IMR-90 (cell line): ENCODE measurements at regions not wholly inside any gene's neighbourhood (a gene's known extent, or its start where the extent isn't known, plus 50 kb on each side); places are given as distances from the start of the nearest gene placed in this dataset.

Experiments used
- BHLHE40 ChIP-seq: fragments of 150-350 bp; IDR thresholded peaks from 2 replicates; pipeline ENCODE4 v1.6.1; 2016; ENCODE audit warnings: mild to moderate bottlenecking, low read depth, low read length
- CEBPB ChIP-seq: IDR thresholded peaks from 2 replicates; pipeline ENCODE4 v1.6.1; 2012; ENCODE audit warnings: low read depth, low read length, improper control_type of control experiment
- CHD1 ChIP-seq: IDR thresholded peaks from 2 replicates; pipeline ENCODE4 v1.6.1; 2012; ENCODE audit warnings: low read depth, low read length, improper control_type of control experiment
- FOS ChIP-seq: fragments of 150-350 bp; IDR thresholded peaks from 2 replicates; pipeline ENCODE4 v1.6.1; 2016; ENCODE audit warnings: low read depth, low read length
- MAFK ChIP-seq: IDR thresholded peaks from 2 replicates; pipeline ENCODE4 v1.6.1; 2012; ENCODE audit warnings: low read depth, low read length, improper control_type of control experiment
- MXI1 ChIP-seq: IDR thresholded peaks from 2 replicates; pipeline ENCODE4 v1.6.1; 2012; ENCODE audit warnings: low read depth, mild to moderate bottlenecking, low read length, moderate library complexity, borderline replicate concordance
- POLR2A ChIP-seq: IDR thresholded peaks from 2 replicates; pipeline ENCODE4 v1.6.1; 2012; ENCODE audit warnings: mild to moderate bottlenecking, low read depth, low read length
- RAD21 ChIP-seq: IDR thresholded peaks from 2 replicates; pipeline ENCODE4 v1.6.1; 2012; ENCODE audit warnings: low read length, improper control_type of control experiment
- RFX5 ChIP-seq: IDR thresholded peaks from 2 replicates; pipeline ENCODE4 v1.8.0; 2012; ENCODE audit warnings: low read depth, mild to moderate bottlenecking, low read length, moderate library complexity
- SMC3 ChIP-seq: fragments of 150-350 bp; IDR thresholded peaks from 2 replicates; pipeline ENCODE4 v1.6.1; 2016; ENCODE audit warnings: low read depth, mild to moderate bottlenecking, antibody characterized with exemption, low read length, moderate library complexity
- TF ChIP-seq, protein P1 (sequence below): conservative IDR thresholded peaks from 2 replicates; pipeline ENCODE4 v1.5.1; 2012; ENCODE audit warnings: mild to moderate bottlenecking, low read depth, low read length, improper control_type of control experiment
- TF ChIP-seq, protein P2 (sequence below): fragments of 150-350 bp; IDR thresholded peaks from 2 replicates; pipeline ENCODE4 v1.6.1; 2017; ENCODE audit warnings: mild to moderate bottlenecking, antibody characterized with exemption, low read length, low read depth

DNA sequence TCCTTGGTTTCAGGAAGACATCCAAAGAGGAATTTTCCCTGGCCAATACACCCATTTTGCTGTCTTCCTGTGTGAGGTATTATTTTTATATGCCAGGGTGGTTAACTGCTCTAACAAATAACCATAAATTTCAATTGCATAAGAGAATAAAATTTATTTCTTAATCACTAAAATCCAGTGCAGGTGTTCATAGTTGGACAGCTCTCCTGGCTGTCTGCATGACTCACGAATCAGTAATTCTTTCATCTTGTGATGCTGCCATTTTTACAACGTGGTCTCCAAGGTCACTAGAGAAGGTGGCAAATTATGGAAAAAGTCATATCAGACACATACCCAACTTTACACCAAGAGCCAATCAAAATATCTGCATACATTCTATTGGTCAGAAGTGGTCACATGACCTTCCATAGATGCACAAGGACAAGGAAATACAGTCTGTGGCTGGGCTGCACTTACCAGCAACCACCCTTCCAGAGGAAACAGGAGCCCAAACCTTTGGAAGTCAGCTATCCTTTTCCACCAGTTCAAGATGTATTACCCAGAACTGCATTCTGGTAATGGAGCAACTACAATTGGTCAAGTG is 193.5 kb upstream of the PLEKHG7 start:
- TF ChIP-seq CHD1: no peak
- TF ChIP-seq FOS: no peak
- TF ChIP-seq, protein P1, sequence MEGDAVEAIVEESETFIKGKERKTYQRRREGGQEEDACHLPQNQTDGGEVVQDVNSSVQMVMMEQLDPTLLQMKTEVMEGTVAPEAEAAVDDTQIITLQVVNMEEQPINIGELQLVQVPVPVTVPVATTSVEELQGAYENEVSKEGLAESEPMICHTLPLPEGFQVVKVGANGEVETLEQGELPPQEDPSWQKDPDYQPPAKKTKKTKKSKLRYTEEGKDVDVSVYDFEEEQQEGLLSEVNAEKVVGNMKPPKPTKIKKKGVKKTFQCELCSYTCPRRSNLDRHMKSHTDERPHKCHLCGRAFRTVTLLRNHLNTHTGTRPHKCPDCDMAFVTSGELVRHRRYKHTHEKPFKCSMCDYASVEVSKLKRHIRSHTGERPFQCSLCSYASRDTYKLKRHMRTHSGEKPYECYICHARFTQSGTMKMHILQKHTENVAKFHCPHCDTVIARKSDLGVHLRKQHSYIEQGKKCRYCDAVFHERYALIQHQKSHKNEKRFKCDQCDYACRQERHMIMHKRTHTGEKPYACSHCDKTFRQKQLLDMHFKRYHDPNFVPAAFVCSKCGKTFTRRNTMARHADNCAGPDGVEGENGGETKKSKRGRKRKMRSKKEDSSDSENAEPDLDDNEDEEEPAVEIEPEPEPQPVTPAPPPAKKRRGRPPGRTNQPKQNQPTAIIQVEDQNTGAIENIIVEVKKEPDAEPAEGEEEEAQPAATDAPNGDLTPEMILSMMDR: no peak
- TF ChIP-seq, protein P2, sequence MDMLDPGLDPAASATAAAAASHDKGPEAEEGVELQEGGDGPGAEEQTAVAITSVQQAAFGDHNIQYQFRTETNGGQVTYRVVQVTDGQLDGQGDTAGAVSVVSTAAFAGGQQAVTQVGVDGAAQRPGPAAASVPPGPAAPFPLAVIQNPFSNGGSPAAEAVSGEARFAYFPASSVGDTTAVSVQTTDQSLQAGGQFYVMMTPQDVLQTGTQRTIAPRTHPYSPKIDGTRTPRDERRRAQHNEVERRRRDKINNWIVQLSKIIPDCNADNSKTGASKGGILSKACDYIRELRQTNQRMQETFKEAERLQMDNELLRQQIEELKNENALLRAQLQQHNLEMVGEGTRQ: no peak
- TF ChIP-seq CEBPB: no peak
- TF ChIP-seq POLR2A: no peak
- no peak for TF ChIP-seq BHLHE40
- TF ChIP-seq RAD21: no peak
- TF ChIP-seq SMC3: no peak
- no peak for TF ChIP-seq RFX5
- TF ChIP-seq MXI1: no peak
- TF ChIP-seq MAFK: no peak
